ENCODE measurements at regions not wholly inside any gene's neighbourhood (a gene's known extent, or its start where the extent isn't known, plus 50 kb on each side); places are given as distances from the start of the nearest gene placed in this dataset.
"Not testable (repeated sequence)": the region's sequence is repeated elsewhere in the genome, so short reads cannot be mapped to it uniquely, and the experiment has no call there.

DNA sequence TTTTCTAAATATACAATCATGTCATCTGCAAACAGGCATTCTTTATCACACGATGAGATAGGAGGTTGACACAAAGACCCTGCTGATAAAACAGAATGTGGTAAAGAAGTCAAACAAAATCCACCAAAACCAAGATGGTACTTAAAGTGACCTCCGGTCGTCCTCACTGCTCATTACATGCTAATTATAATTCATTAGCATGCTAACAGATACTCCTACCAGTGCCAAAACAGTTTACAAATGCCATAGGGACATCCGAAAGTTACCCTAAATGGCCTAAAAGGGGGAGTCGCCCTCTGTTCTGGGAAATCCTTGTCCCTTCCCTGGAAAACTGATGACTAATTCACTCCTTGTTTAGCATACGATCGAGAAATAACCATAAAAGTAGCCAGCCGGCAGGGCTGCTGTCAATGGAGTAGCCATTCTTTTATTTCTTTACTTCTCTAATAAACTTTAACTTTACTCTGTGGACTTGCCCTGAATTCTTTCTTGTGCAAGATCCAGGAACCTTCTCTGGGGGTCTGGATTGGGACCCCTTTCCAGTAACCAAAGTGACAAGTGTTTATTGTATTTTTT, 126.6 kb downstream of the CCDC71L start:
- Histone ChIP-seq H3K9ac (ENCODE audit: low read length) (no peak overlapping the region), H3K4me1 (ENCODE audit: control insufficient read depth in 1 of 2, insufficient read depth in 2 of 2, low read length in 2 of 2) (no peaks in the 10 kb centered on the region), H2AFZ (ENCODE audit: low read depth, low read length, poor library complexity, severe bottlenecking) (no peak overlapping the region), H3K36me3 (ENCODE audit: control insufficient read depth in 1 of 2, insufficient read depth in 2 of 2, low read length in 2 of 2) (no peaks in the 10 kb centered on the region), H3K4me2 (ENCODE audit: low read length) (no peak overlapping the region), H3K27me3 (ENCODE audit: insufficient read depth, low read length) (no peaks in the 10 kb centered on the region), H4K20me1 (ENCODE audit: insufficient read depth) (no peaks in the 10 kb centered on the region), H3K79me2 (ENCODE audit: insufficient read depth, low read length) (no peaks in the 10 kb centered on the region), H3K9me3 (ENCODE audit: control insufficient read depth in 1 of 2, insufficient read depth in 1 of 2, low read depth in 1 of 2, low read length in 2 of 2) (no peaks in the 10 kb centered on the region), H3K9me2 (ENCODE audit: insufficient read depth) (no peaks in the 10 kb centered on the region), H3K4me3 (replicated peaks in 1 of 2; ENCODE audit: low read depth in 1 of 2, low read length in 2 of 2) (no peak overlapping the region), H3K27ac (ENCODE audit: low read depth, low read length) (no peak overlapping the region)
- ChIA-PET CTCF (no interaction called here), POLR2A (no interaction called here), RAD21 (ENCODE audit: low non-redundant PET in 1 of 2, low total read pairs in 2 of 2, uncharacterized antibody in 2 of 2, unreplicated experiment in 2 of 2) (no interaction called here)
- TF ChIP-seq JUND (IDR thresholded peaks at IDR 0.05) = no peak
- no peak for TF ChIP-seq ZFX (IDR thresholded peaks at IDR 0.05)
- TF ChIP-seq POLR2AphosphoS5 (IDR thresholded peaks at IDR 0.05; ENCODE audit: low read depth, low read length) = no peak
- no peak for TF ChIP-seq EZH2 (IDR thresholded peaks at IDR 0.05)
- no peak for TF ChIP-seq TCF7L2 (IDR thresholded peaks at IDR 0.05; ENCODE audit: borderline replicate concordance, extremely low read depth, insufficient read depth, insufficient read length)
- no peak for TF ChIP-seq FOSL1 (IDR thresholded peaks at IDR 0.05; ENCODE audit: low read depth)
- TF ChIP-seq, protein P1, sequence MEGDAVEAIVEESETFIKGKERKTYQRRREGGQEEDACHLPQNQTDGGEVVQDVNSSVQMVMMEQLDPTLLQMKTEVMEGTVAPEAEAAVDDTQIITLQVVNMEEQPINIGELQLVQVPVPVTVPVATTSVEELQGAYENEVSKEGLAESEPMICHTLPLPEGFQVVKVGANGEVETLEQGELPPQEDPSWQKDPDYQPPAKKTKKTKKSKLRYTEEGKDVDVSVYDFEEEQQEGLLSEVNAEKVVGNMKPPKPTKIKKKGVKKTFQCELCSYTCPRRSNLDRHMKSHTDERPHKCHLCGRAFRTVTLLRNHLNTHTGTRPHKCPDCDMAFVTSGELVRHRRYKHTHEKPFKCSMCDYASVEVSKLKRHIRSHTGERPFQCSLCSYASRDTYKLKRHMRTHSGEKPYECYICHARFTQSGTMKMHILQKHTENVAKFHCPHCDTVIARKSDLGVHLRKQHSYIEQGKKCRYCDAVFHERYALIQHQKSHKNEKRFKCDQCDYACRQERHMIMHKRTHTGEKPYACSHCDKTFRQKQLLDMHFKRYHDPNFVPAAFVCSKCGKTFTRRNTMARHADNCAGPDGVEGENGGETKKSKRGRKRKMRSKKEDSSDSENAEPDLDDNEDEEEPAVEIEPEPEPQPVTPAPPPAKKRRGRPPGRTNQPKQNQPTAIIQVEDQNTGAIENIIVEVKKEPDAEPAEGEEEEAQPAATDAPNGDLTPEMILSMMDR (IDR thresholded peaks at IDR 0.05 in 2 of 3, conservative IDR thresholded peaks at IDR 0.05 in 1 of 3; ENCODE audit: borderline replicate concordance in 1 of 3, insufficient read depth in 1 of 3, low read depth in 2 of 3, low read length in 2 of 3) = no peak
- TF ChIP-seq CEBPB (IDR thresholded peaks at IDR 0.05; ENCODE audit: low read depth) = no peak
- no peak for TF ChIP-seq SRF (IDR thresholded peaks at IDR 0.05; ENCODE audit: low read depth)
- TF ChIP-seq, protein P2, sequence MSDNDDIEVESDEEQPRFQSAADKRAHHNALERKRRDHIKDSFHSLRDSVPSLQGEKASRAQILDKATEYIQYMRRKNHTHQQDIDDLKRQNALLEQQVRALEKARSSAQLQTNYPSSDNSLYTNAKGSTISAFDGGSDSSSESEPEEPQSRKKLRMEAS (IDR thresholded peaks at IDR 0.05) = no peak
- no peak for TF ChIP-seq SP1 (IDR thresholded peaks at IDR 0.05; ENCODE audit: low read depth)
- no peak for TF ChIP-seq RAD21 (IDR thresholded peaks at IDR 0.05; ENCODE audit: low read depth)
- TF ChIP-seq, protein P3, sequence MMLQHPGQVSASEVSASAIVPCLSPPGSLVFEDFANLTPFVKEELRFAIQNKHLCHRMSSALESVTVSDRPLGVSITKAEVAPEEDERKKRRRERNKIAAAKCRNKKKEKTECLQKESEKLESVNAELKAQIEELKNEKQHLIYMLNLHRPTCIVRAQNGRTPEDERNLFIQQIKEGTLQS (IDR thresholded peaks at IDR 0.05) = no peak
- DNase-seq (ENCODE audit: low read depth, low spot score) (no peak), ATAC-seq (no peak)
- no TSS peak for BruUV-seq (replicated peaks)
- intact Hi-C loops (cut with micrococcal nuclease) = no loop called here

DNA sequence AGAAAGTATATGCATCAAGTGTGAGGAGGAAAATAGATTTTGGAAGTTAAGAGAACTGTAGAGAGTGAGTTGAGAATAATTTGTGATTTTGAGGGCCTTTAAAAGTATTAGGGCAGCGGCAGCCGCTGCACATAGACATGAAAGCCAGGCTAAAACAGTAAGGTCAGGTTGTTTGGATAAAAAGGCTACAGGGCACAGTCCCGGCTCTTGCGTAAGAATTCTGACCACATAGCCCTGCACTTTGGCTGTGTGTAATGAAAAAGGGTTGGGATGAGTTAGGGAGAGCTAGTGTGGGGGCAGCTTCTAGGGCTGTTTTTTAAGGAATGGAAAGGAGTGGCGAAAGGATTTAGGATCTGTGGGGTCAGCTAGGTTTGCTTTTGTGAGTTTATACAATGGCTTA, 130.8 kb downstream of the CCDC71L start:
- CTCF ChIA-PET; H3K9ac ChIP-seq (ENCODE audit: low read length); H4K20me1 ChIP-seq (ENCODE audit: insufficient read depth); H3K9me3 ChIP-seq (ENCODE audit: control insufficient read depth in 1 of 2, insufficient read depth in 1 of 2, low read depth in 1 of 2, low read length in 2 of 2); H3K79me2 ChIP-seq (ENCODE audit: insufficient read depth, low read length); H3K4me3 ChIP-seq (replicated peaks in 1 of 2; ENCODE audit: low read depth in 1 of 2, low read length in 2 of 2); H3K36me3 ChIP-seq (ENCODE audit: control insufficient read depth in 1 of 2, insufficient read depth in 2 of 2, low read length in 2 of 2); intact Hi-C loops (cut with micrococcal nuclease); H3K9me2 ChIP-seq (ENCODE audit: insufficient read depth); BruUV-seq (replicated peaks); H3K27ac ChIP-seq (ENCODE audit: low read depth, low read length); H3K4me1 ChIP-seq (ENCODE audit: control insufficient read depth in 1 of 2, insufficient read depth in 2 of 2, low read length in 2 of 2); ATAC-seq; RAD21 ChIA-PET (ENCODE audit: low non-redundant PET in 1 of 2, low total read pairs in 2 of 2, uncharacterized antibody in 2 of 2, unreplicated experiment in 2 of 2); H3K27me3 ChIP-seq (ENCODE audit: insufficient read depth, low read length); H3K4me2 ChIP-seq (ENCODE audit: low read length); POLR2A ChIA-PET; DNase-seq (ENCODE audit: low read depth, low spot score); H2AFZ ChIP-seq (ENCODE audit: low read depth, low read length, poor library complexity, severe bottlenecking): not testable (repeated sequence)

DNA sequence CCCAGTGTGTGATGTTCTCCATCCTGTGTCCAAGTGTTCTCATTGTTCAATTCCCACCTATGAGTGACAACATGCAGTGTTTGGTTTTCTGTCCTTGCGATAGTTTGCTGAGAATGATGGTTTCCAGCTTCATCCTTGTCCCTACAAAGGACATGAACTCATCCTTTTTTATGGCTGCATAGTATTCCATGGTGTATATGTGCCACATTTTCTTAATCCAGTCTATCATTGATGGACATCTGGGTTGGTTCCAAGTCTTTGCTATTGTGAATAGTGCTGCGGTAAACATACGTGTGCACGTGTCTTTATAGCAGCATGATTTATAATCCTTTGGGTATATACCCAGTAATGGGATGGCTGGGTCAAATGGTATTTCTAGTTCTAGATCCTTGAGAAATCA, 134.3 kb downstream of the CCDC71L start:
- DNase-seq (ENCODE audit: low read depth, low spot score); H3K9ac ChIP-seq (ENCODE audit: low read length); H3K4me1 ChIP-seq (ENCODE audit: control insufficient read depth in 1 of 2, insufficient read depth in 2 of 2, low read length in 2 of 2); H3K79me2 ChIP-seq (ENCODE audit: insufficient read depth, low read length); POLR2A ChIA-PET; H2AFZ ChIP-seq (ENCODE audit: low read depth, low read length, poor library complexity, severe bottlenecking); H3K9me2 ChIP-seq (ENCODE audit: insufficient read depth); CTCF ChIA-PET; BruUV-seq (replicated peaks); H3K4me2 ChIP-seq (ENCODE audit: low read length); ATAC-seq; H3K27ac ChIP-seq (ENCODE audit: low read depth, low read length); RAD21 ChIA-PET (ENCODE audit: low non-redundant PET in 1 of 2, low total read pairs in 2 of 2, uncharacterized antibody in 2 of 2, unreplicated experiment in 2 of 2); H3K36me3 ChIP-seq (ENCODE audit: control insufficient read depth in 1 of 2, insufficient read depth in 2 of 2, low read length in 2 of 2); H3K27me3 ChIP-seq (ENCODE audit: insufficient read depth, low read length); intact Hi-C loops (cut with micrococcal nuclease); H4K20me1 ChIP-seq (ENCODE audit: insufficient read depth); H3K4me3 ChIP-seq (replicated peaks in 1 of 2; ENCODE audit: low read depth in 1 of 2, low read length in 2 of 2); H3K9me3 ChIP-seq (ENCODE audit: control insufficient read depth in 1 of 2, insufficient read depth in 1 of 2, low read depth in 1 of 2, low read length in 2 of 2): not testable (repeated sequence)

Data from HCT116 (cell line).